Bronchial epithelial cell (primary cell): ENCODE measurements at regions not wholly inside any gene's neighbourhood (a gene's known extent, or its start where the extent isn't known, plus 50 kb on each side); places are given as distances from the start of the nearest gene placed in this dataset.

Experiments used
- DNase-seq: peaks from one replicate; pipeline ENCODE4 v3.0.0-alpha.2; 2010; ENCODE audit warnings: low read depth
- FAIRE-seq: peaks from 2 replicates; lab custom pipeline; 2011; peaks lifted over from hg19 to GRCh38; lab: Jason Lieb, UNC
- H3K27me3 ChIP-seq: 2 replicates; pipeline ENCODE4 v1.5.1; 2011; ENCODE audit warnings: low read length; ENCODE audit not compliant: control insufficient read depth, insufficient read depth
- H3K36me3 ChIP-seq: 2 replicates; pipeline ENCODE4 v1.5.1; 2011; ENCODE audit warnings: low read length; ENCODE audit not compliant: control insufficient read depth, insufficient read depth
- H3K4me3 ChIP-seq: 2 replicates; pipeline ENCODE4 v1.5.1; 2011; ENCODE audit warnings: mild to moderate bottlenecking, low read depth, low read length, control low read depth
- CTCF ChIP-seq: IDR thresholded peaks from 2 replicates; pipeline ENCODE4 v1.5.1; 2011; ENCODE audit warnings: mild to moderate bottlenecking, moderate library complexity, low read length, control low read depth, inconsistent platforms; ENCODE audit not compliant: insufficient read depth, severe bottlenecking

- TF ChIP-seq CTCF = no peak
- Histone ChIP-seq H3K36me3 (no peaks in the 10 kb centered on the region), H3K27me3 (no peaks in the 10 kb centered on the region), H3K4me3 (no peak overlapping the region)
- FAIRE-seq (no peak), DNase-seq (no peak)
Measured at GRCh38 chr9:115587310-115587709, 469.4 kb upstream of the TNC start.

GRCh38 chr9:115590011-115590410, 472.1 kb upstream of the TNC start:
- FAIRE-seq (no peak), DNase-seq (peak; percentile 95)
- Histone ChIP-seq H3K27me3 (no peaks in the 10 kb centered on the region), H3K4me3 (no peak overlapping the region), H3K36me3 (no peaks in the 10 kb centered on the region)
- TF ChIP-seq CTCF = no peak

GRCh38 chr9:115591584-115591984, 473.6 kb upstream of the TNC start:
- no peaks in the 10 kb centered on the region for H3K27me3 ChIP-seq
- DNase-seq = peak; percentile 98
- H3K36me3 ChIP-seq = no peaks in the 10 kb centered on the region
- peak; percentile 80 for TF ChIP-seq CTCF
- H3K4me3 ChIP-seq = no peak overlapping the region
- FAIRE-seq = peak; percentile 99

- no peak for FAIRE-seq
- TF ChIP-seq CTCF = peak; percentile 66
- DNase-seq = peak; percentile 46
- Histone ChIP-seq H3K27me3 (no peaks in the 10 kb centered on the region), H3K4me3 (no peak overlapping the region), H3K36me3 (no peaks in the 10 kb centered on the region)
Measured at GRCh38 chr9:115593587-115594091, 475.7 kb upstream of the TNC start.

GRCh38 chr9:115594557-115594956, 476.6 kb upstream of the TNC start:
- FAIRE-seq (no peak), DNase-seq (no peak)
- no peak overlapping the region for H3K4me3 ChIP-seq
- H3K27me3 ChIP-seq = no peaks in the 10 kb centered on the region
- TF ChIP-seq CTCF = no peak
- no peaks in the 10 kb centered on the region for H3K36me3 ChIP-seq
